SK-N-MC (cell line): ENCODE measurements at regions not wholly inside any gene's neighbourhood (a gene's known extent, or its start where the extent isn't known, plus 50 kb on each side); places are given as distances from the start of the nearest gene placed in this dataset.

ENCODE experiments used
- DNase-seq: peaks from one replicate; pipeline ENCODE4 v3.0.0-alpha.2; 2011; ENCODE audit warnings: low read depth, low spot score
- H3K27ac ChIP-seq: fragments of 200-600 bp; sonication (generic); 2 replicates; pipeline ENCODE4 v1.5.1; 2016; ENCODE audit warnings: mixed run types
- H3K36me3 ChIP-seq: fragments of 200-600 bp; sonication (generic); 2 replicates; pipeline ENCODE4 v1.6.1; 2017; ENCODE audit warnings: antibody characterized with exemption, low read length, mixed read lengths; ENCODE audit not compliant: insufficient read depth
- H3K4me3 ChIP-seq: fragments of 200-600 bp; sonication (generic); 2 replicates; pipeline ENCODE4 v1.5.1; 2016
- H3K9ac ChIP-seq: fragments of 200-600 bp; sonication (generic); 2 replicates; pipeline ENCODE4 v1.8.0; 2017; ENCODE audit warnings: mixed run types, mixed read lengths; ENCODE audit not compliant: insufficient read length
- H3K9me3 ChIP-seq: fragments of 200-600 bp; sonication (generic); 2 replicates; pipeline ENCODE4 v1.6.1; 2017; ENCODE audit warnings: low read depth, mild to moderate bottlenecking, antibody characterized with exemption, low read length, moderate library complexity, mixed read lengths
- EZH2 ChIP-seq: fragments of 200-600 bp; sonication (generic); IDR thresholded peaks from one replicate; pipeline ENCODE4 v1.6.1; 2017; ENCODE audit warnings: antibody characterized with exemption
- FOXP2 ChIP-seq: optimal IDR thresholded peaks from 2 replicates; pipeline ENCODE3; 2011; ENCODE audit warnings: mild to moderate bottlenecking, moderate library complexity; ENCODE audit not compliant: insufficient read depth; ENCODE audit errors: extremely low read length, control extremely low read depth
- POLR2AphosphoS5 ChIP-seq: IDR thresholded peaks from 2 replicates; pipeline ENCODE4 v1.6.1; 2012; ENCODE audit warnings: mild to moderate bottlenecking, low read depth, low read length, borderline replicate concordance

- H3K27ac ChIP-seq = no peak overlapping the region
- no peak for DNase-seq
- H3K9ac ChIP-seq = no peak overlapping the region
- no peaks in the 10 kb centered on the region for H3K36me3 ChIP-seq
- TF ChIP-seq EZH2 = no peak
- no peak for TF ChIP-seq FOXP2
- no peak for TF ChIP-seq POLR2AphosphoS5
- H3K9me3 ChIP-seq = no peaks in the 10 kb centered on the region
- H3K4me3 ChIP-seq = no peak overlapping the region
Measured at GRCh38 chr1:69479734-69480133, 88.0 kb upstream of the LRRC7 start.

- no peak for DNase-seq
- TF ChIP-seq EZH2 = no peak
- TF ChIP-seq FOXP2 = no peak
- no peak for TF ChIP-seq POLR2AphosphoS5
- H3K9ac ChIP-seq = no peak overlapping the region
- no peaks in the 10 kb centered on the region for H3K9me3 ChIP-seq
- H3K27ac ChIP-seq = no peak overlapping the region
- no peak overlapping the region for H3K4me3 ChIP-seq
- H3K36me3 ChIP-seq = no peaks in the 10 kb centered on the region
Measured at GRCh38 chr1:69483246-69483645, 84.5 kb upstream of the LRRC7 start.

GRCh38 chr1:69485616-69486015 is 82.1 kb upstream of the LRRC7 start:
- no peak overlapping the region for H3K4me3 ChIP-seq
- no peak overlapping the region for H3K27ac ChIP-seq
- TF ChIP-seq EZH2 (no peak), FOXP2 (no peak), POLR2AphosphoS5 (no peak)
- no peaks in the 10 kb centered on the region for H3K9me3 ChIP-seq
- no peak overlapping the region for H3K9ac ChIP-seq
- no peak for DNase-seq
- H3K36me3 ChIP-seq = no peaks in the 10 kb centered on the region

GRCh38 chr1:69491416-69491815 is 76.3 kb upstream of the LRRC7 start:
- TF ChIP-seq FOXP2 = no peak
- TF ChIP-seq EZH2 = no peak
- TF ChIP-seq POLR2AphosphoS5 = no peak
- H3K4me3 ChIP-seq = no peak overlapping the region
- no peak overlapping the region for H3K9ac ChIP-seq
- no peaks in the 10 kb centered on the region for H3K9me3 ChIP-seq
- DNase-seq = no peak
- H3K36me3 ChIP-seq = no peaks in the 10 kb centered on the region
- no peak overlapping the region for H3K27ac ChIP-seq

GRCh38 chr1:69492286-69492685 is 75.4 kb upstream of the LRRC7 start:
- Histone ChIP-seq H3K27ac (no peak overlapping the region), H3K9me3 (no peaks in the 10 kb centered on the region), H3K4me3 (no peak overlapping the region), H3K36me3 (no peaks in the 10 kb centered on the region), H3K9ac (no peak overlapping the region)
- no peak for TF ChIP-seq FOXP2
- TF ChIP-seq EZH2 = no peak
- no peak for TF ChIP-seq POLR2AphosphoS5
- no peak for DNase-seq

- Histone ChIP-seq H3K9me3 (no peaks in the 10 kb centered on the region), H3K9ac (no peak overlapping the region), H3K27ac (no peak overlapping the region), H3K4me3 (no peak overlapping the region), H3K36me3 (no peaks in the 10 kb centered on the region)
- DNase-seq = no peak
- TF ChIP-seq POLR2AphosphoS5 = no peak
- no peak for TF ChIP-seq EZH2
- TF ChIP-seq FOXP2 = no peak
Measured at GRCh38 chr1:69494221-69494620, 73.5 kb upstream of the LRRC7 start.

- DNase-seq = no peak
- TF ChIP-seq POLR2AphosphoS5 = no peak
- no peak for TF ChIP-seq FOXP2
- no peak for TF ChIP-seq EZH2
- H3K9me3 ChIP-seq = no peaks in the 10 kb centered on the region
- no peak overlapping the region for H3K27ac ChIP-seq
- H3K4me3 ChIP-seq = no peak overlapping the region
- H3K9ac ChIP-seq = no peak overlapping the region
- H3K36me3 ChIP-seq = no peaks in the 10 kb centered on the region
Measured at GRCh38 chr1:69497441-69498221, 70.1 kb upstream of the LRRC7 start.

GRCh38 chr1:69498711-69499110 is 69.0 kb upstream of the LRRC7 start:
- no peak for DNase-seq
- no peak for TF ChIP-seq FOXP2
- no peak for TF ChIP-seq POLR2AphosphoS5
- no peak for TF ChIP-seq EZH2

GRCh38 chr1:69499203-69499803 is 68.4 kb upstream of the LRRC7 start:
- no peak for DNase-seq
- Histone ChIP-seq H3K27ac (no peak overlapping the region), H3K9me3 (no peaks in the 10 kb centered on the region), H3K36me3 (no peaks in the 10 kb centered on the region), H3K4me3 (no peak overlapping the region), H3K9ac (no peak overlapping the region)
- TF ChIP-seq POLR2AphosphoS5 (no peak), FOXP2 (no peak), EZH2 (no peak)

More at GRCh38 chr1:69498711-69499110, 69.0 kb upstream of the LRRC7 start:
- Histone ChIP-seq H3K9me3 (no peaks in the 10 kb centered on the region), H3K9ac (no peak overlapping the region), H3K36me3 (no peaks in the 10 kb centered on the region), H3K27ac (no peak overlapping the region), H3K4me3 (no peak overlapping the region)
